Keratinocyte (primary cell): ENCODE measurements at regions not wholly inside any gene's neighbourhood (a gene's known extent, or its start where the extent isn't known, plus 50 kb on each side); places are given as distances from the start of the nearest gene placed in this dataset.

Source experiments
- DNase-seq: peaks from one replicate; pipeline ENCODE4 v3.0.0-alpha.2; 2011; ENCODE audit warnings: low read depth, missing footprints, low spot score
- FAIRE-seq: peaks from 2 replicates; lab custom pipeline; 2011; peaks lifted over from hg19 to GRCh38; lab: Jason Lieb, UNC
- H2AFZ ChIP-seq: 2 replicates; pipeline ENCODE4 v1.6.0; 2012; ENCODE audit warnings: low read length, control low read depth, inconsistent platforms; ENCODE audit not compliant: control insufficient read depth
- H3K27ac ChIP-seq: 2 replicates; pipeline ENCODE4 v1.5.1; 2011; ENCODE audit warnings: low read length; ENCODE audit not compliant: control insufficient read depth, insufficient read depth
- H3K27me3 ChIP-seq: 3 replicates; pipeline ENCODE4 v1.6.0; 2011; ENCODE audit warnings: low read length; ENCODE audit not compliant: control insufficient read depth, insufficient read depth; ENCODE audit errors: extremely low read depth
- H3K36me3 ChIP-seq, 2 experiments: 2 replicates in 1 of 2; 3 replicates in 1 of 2; pipeline ENCODE4 v1.5.1; 2011; ENCODE audit warnings: low read length in 2 of 2, mild to moderate bottlenecking in 1 of 2; ENCODE audit not compliant: control insufficient read depth in 2 of 2, insufficient read depth in 2 of 2; ENCODE audit errors: extremely low read depth in 1 of 2
- H3K4me1 ChIP-seq: 3 replicates; pipeline ENCODE4 v1.5.1; 2011; ENCODE audit warnings: low read length; ENCODE audit not compliant: control insufficient read depth, insufficient read depth; ENCODE audit errors: extremely low read depth
- H3K4me2 ChIP-seq: 3 replicates; pipeline ENCODE4 v1.6.0; 2011; ENCODE audit warnings: low read depth, low read length; ENCODE audit not compliant: control insufficient read depth, insufficient read depth; ENCODE audit errors: extremely low read depth
- H3K4me3 ChIP-seq, 3 experiments: fragments of 200-600 bp in 1 of 3; sonication (generic) in 1 of 3; 2 replicates in 2 of 3; 3 replicates in 1 of 3; pipeline ENCODE4 v1.5.1; 2011 to 2016; ENCODE audit warnings: low read length in 3 of 3, mild to moderate bottlenecking in 3 of 3, control low read depth in 2 of 3, inconsistent platforms in 1 of 3, low read depth in 1 of 3, mixed read lengths in 1 of 3, mixed run types in 1 of 3, moderate library complexity in 1 of 3; ENCODE audit not compliant: control insufficient read depth in 2 of 3, insufficient read depth in 2 of 3; ENCODE audit errors: extremely low read depth in 1 of 3
- H3K79me2 ChIP-seq: 2 replicates; pipeline ENCODE4 v1.6.0; 2012; ENCODE audit warnings: low read length; ENCODE audit not compliant: control insufficient read depth, insufficient read depth
- H3K9ac ChIP-seq: 3 replicates; pipeline ENCODE4 v1.6.0; 2011; ENCODE audit warnings: low read length; ENCODE audit not compliant: control insufficient read depth, insufficient read depth; ENCODE audit errors: extremely low read depth
- H3K9me1 ChIP-seq: 3 replicates; pipeline ENCODE4 v1.6.0; 2011; ENCODE audit warnings: low read length; ENCODE audit not compliant: control insufficient read depth, insufficient read depth; ENCODE audit errors: extremely low read depth
- H3K9me3 ChIP-seq: 2 replicates; pipeline ENCODE4 v1.5.1; 2012; ENCODE audit warnings: low read depth, low read length; ENCODE audit not compliant: control insufficient read depth
- H4K20me1 ChIP-seq: 3 replicates; pipeline ENCODE4 v1.6.0; 2011; ENCODE audit warnings: low read length; ENCODE audit not compliant: control insufficient read depth, insufficient read depth; ENCODE audit errors: extremely low read depth
- EZH2 ChIP-seq: IDR thresholded peaks from one replicate; pipeline ENCODE4 v1.6.1; 2012; ENCODE audit warnings: inconsistent platforms, mild to moderate bottlenecking, low read length, moderate library complexity
- dilution Hi-C: fragments of 300-500 bp; cut with MboI; formaldehyde crosslinking; loops from one replicate; pipeline ENCODE4 v1.7.0; 2020; ENCODE audit warnings: low sequenced_read_pairs; ENCODE audit not compliant: extremely low pct_ligation_motif_present
- TF ChIP-seq, protein P1 (sequence below), 3 experiments: IDR thresholded peaks in 1 of 3; conservative IDR thresholded peaks in 1 of 3; optimal IDR thresholded peaks in 1 of 3; 2 replicates in 2 of 3; 3 replicates in 1 of 3; pipeline versions ENCODE3 to v1.5.1; 2011; ENCODE audit warnings: low read length in 3 of 3, mild to moderate bottlenecking in 3 of 3, moderate library complexity in 2 of 3, control low read depth in 1 of 3, inconsistent platforms in 1 of 3; ENCODE audit not compliant: insufficient read depth in 2 of 3; ENCODE audit errors: extremely low read depth in 1 of 3

DNA sequence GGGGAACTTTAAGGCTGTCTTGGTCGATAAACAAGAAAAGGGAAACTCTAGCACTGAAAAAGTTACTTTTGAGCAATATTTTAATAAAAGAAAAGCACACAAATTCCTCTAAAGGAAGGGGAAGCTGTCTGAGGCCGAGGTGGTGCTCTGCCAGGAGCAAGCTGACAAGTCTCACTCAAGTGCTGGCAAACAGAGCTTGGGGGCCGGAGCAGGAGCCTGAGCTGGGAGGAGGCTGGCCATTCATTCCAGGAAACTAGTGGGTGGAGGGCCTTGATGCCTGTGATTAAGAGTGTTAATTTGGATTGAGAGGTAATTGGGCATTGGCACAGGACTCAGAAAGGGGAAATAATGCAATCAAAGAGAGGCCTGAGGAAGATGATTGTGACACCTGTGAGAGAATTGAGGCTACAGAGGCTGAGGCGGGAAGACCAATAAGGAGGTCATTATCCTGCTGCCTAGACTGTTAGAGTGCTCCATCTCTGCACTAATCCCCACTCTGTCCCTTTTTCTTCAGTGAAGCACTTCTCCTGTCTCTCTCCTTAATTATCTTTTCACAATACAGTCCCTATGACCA is 154.9 kb upstream of the COL1A2 start:
- Histone ChIP-seq H4K20me1 (no peaks in the 10 kb centered on the region), H3K4me1 (no peaks in the 10 kb centered on the region), H3K27ac (no peak overlapping the region), H2AFZ (no peak overlapping the region), H3K36me3 (no peaks in the 10 kb centered on the region), H3K79me2 (no peaks in the 10 kb centered on the region), H3K27me3 (peaks cover 7% of the 10 kb centered on the region), H3K9ac (no peak overlapping the region), H3K4me3 (no peak overlapping the region), H3K4me2 (no peak overlapping the region), H3K9me3 (no peaks in the 10 kb centered on the region), H3K9me1 (no peaks in the 10 kb centered on the region)
- FAIRE-seq: no peak
- TF ChIP-seq, protein P1, sequence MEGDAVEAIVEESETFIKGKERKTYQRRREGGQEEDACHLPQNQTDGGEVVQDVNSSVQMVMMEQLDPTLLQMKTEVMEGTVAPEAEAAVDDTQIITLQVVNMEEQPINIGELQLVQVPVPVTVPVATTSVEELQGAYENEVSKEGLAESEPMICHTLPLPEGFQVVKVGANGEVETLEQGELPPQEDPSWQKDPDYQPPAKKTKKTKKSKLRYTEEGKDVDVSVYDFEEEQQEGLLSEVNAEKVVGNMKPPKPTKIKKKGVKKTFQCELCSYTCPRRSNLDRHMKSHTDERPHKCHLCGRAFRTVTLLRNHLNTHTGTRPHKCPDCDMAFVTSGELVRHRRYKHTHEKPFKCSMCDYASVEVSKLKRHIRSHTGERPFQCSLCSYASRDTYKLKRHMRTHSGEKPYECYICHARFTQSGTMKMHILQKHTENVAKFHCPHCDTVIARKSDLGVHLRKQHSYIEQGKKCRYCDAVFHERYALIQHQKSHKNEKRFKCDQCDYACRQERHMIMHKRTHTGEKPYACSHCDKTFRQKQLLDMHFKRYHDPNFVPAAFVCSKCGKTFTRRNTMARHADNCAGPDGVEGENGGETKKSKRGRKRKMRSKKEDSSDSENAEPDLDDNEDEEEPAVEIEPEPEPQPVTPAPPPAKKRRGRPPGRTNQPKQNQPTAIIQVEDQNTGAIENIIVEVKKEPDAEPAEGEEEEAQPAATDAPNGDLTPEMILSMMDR (optimal IDR thresholded peaks at IDR 0.05 in 1 of 3, IDR thresholded peaks at IDR 0.05 in 1 of 3, conservative IDR thresholded peaks at IDR 0.05 in 1 of 3; ENCODE audit: extremely low read depth in 1 of 3, insufficient read depth in 2 of 3, low read length in 3 of 3): no peak
- TF ChIP-seq EZH2: no peak
- DNase-seq: no peak
- dilution Hi-C loops: no loop called here

DNA sequence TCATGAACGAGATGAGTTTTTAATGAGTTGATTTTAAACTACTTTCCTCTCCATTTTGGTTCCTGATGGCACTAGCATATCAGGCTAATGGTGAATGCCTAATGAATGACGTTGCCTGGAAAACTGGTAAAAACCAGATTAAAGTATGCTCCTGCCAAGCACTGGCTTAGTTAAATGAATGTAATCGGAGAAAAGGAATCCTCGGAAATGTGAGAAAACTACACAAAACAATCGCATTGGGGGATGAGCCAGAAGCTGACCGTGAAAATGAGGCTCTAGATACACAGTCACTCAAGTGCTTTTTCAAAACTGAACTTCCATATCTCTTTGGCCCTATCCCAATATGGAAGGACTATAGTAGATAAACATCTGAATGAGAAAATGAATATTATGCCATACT is 153.8 kb upstream of the COL1A2 start:
- H3K4me1 ChIP-seq: no peaks in the 10 kb centered on the region
- TF ChIP-seq, protein P1 (optimal IDR thresholded peaks at IDR 0.05 in 1 of 3, IDR thresholded peaks at IDR 0.05 in 1 of 3, conservative IDR thresholded peaks at IDR 0.05 in 1 of 3; ENCODE audit: extremely low read depth in 1 of 3, insufficient read depth in 2 of 3, low read length in 3 of 3): no peak
- TF ChIP-seq EZH2: no peak
- FAIRE-seq (no peak), DNase-seq (no peak)
- no peaks in the 10 kb centered on the region for H4K20me1 ChIP-seq
- H3K9me3 ChIP-seq: no peaks in the 10 kb centered on the region
- no peak overlapping the region for H3K4me2 ChIP-seq
- H3K4me3 ChIP-seq: no peak overlapping the region
- H3K27me3 ChIP-seq: peaks cover 7% of the 10 kb centered on the region
- dilution Hi-C loops: no loop called here
- H3K27ac ChIP-seq: no peak overlapping the region
- H3K36me3 ChIP-seq: no peaks in the 10 kb centered on the region
- H3K79me2 ChIP-seq: no peaks in the 10 kb centered on the region
- no peak overlapping the region for H2AFZ ChIP-seq
- H3K9ac ChIP-seq: no peak overlapping the region
- no peaks in the 10 kb centered on the region for H3K9me1 ChIP-seq
